Neural cell (in vitro differentiated cells): ENCODE measurements at regions not wholly inside any gene's neighbourhood (a gene's known extent, or its start where the extent isn't known, plus 50 kb on each side); places are given as distances from the start of the nearest gene placed in this dataset.

Experiments used
- H2AFZ ChIP-seq: fragments of 200-600, 300-800 bp; sonication (generic), shearing (Covaris generic); 2 replicates; pipeline ENCODE4 v1.6.0; 2014; ENCODE audit warnings: low read depth, mild to moderate bottlenecking, antibody characterized with exemption, low read length, moderate library complexity
- H3F3A ChIP-seq: fragments of 200-600 bp; shearing (Covaris generic); 2 replicates; pipeline ENCODE4 v1.6.1; 2016; ENCODE audit warnings: mild to moderate bottlenecking, moderate library complexity, mixed read lengths, antibody characterized with exemption, low read length; ENCODE audit not compliant: insufficient read depth, poor library complexity, severe bottlenecking
- H3K27ac ChIP-seq: fragments of 200-600, 300-800 bp; sonication (generic), shearing (Covaris generic); 2 replicates; pipeline ENCODE4 v1.5.1; 2014; ENCODE audit warnings: mild to moderate bottlenecking, low read length, moderate library complexity
- H3K27me3 ChIP-seq: fragments of 300-800, 200-600 bp; sonication (generic), shearing (Covaris generic); 2 replicates; pipeline ENCODE4 v1.6.0; 2014; ENCODE audit warnings: mild to moderate bottlenecking, low read depth, low read length, moderate library complexity; ENCODE audit not compliant: insufficient read depth
- H3K36me3 ChIP-seq: fragments of 300-800, 200-600 bp; sonication (generic), shearing (Covaris generic); 2 replicates; pipeline ENCODE4 v1.5.1; 2014; ENCODE audit warnings: mild to moderate bottlenecking, antibody characterized with exemption, low read length, moderate library complexity; ENCODE audit not compliant: insufficient read depth
- H3K4me2 ChIP-seq: fragments of 300-800, 200-600 bp; sonication (generic), shearing (Covaris generic); 2 replicates; pipeline ENCODE4 v1.6.0; 2014; ENCODE audit warnings: mild to moderate bottlenecking, low read length
- H3K4me3 ChIP-seq: fragments of 300-800, 200-600 bp; sonication (generic), shearing (Covaris generic); 2 replicates; pipeline ENCODE4 v1.5.1; 2014; ENCODE audit warnings: mild to moderate bottlenecking, low read length, moderate library complexity
- H3K79me2 ChIP-seq: fragments of 200-600 bp; shearing (Covaris generic); replicated peaks from 2 replicates; pipeline ENCODE4 v1.6.0; 2014; ENCODE audit warnings: mild to moderate bottlenecking, low read length, moderate library complexity; ENCODE audit not compliant: insufficient read depth
- H3K9ac ChIP-seq: fragments of 300-800, 200-600 bp; sonication (generic), shearing (Covaris generic); 2 replicates; pipeline ENCODE4 v1.6.1; 2016; ENCODE audit warnings: mild to moderate bottlenecking, low read length, mixed read lengths
- H3K9me2 ChIP-seq: fragments of 200-600 bp; shearing (Covaris generic); 2 replicates; pipeline ENCODE4 v1.6.1; 2016; ENCODE audit warnings: mild to moderate bottlenecking, low read length, mixed read lengths; ENCODE audit not compliant: insufficient read depth
- H3K9me3 ChIP-seq: fragments of 200-600, 300-800 bp; sonication (generic), shearing (Covaris generic); 2 replicates; pipeline ENCODE4 v1.6.1; 2016; ENCODE audit warnings: mild to moderate bottlenecking, mixed run types, low read length, moderate library complexity, mixed read lengths
- H4K20me1 ChIP-seq: fragments of 200-600 bp; shearing (Covaris generic); 2 replicates; pipeline ENCODE4 v1.6.1; 2016; ENCODE audit warnings: mild to moderate bottlenecking, mixed run types; ENCODE audit not compliant: insufficient read depth
- CTCF ChIP-seq: fragments of 450-650 bp; IDR thresholded peaks from 2 replicates; pipeline ENCODE4 v1.5.1; 2014; ENCODE audit warnings: antibody characterized with exemption, mild to moderate bottlenecking, moderate library complexity; ENCODE audit not compliant: poor library complexity, severe bottlenecking
- EP300 ChIP-seq: fragments of 450-650 bp; conservative IDR thresholded peaks from 2 replicates; pipeline ENCODE4 v1.6.1; 2014; ENCODE audit warnings: antibody characterized with exemption, mild to moderate bottlenecking, moderate library complexity; ENCODE audit not compliant: poor library complexity, severe bottlenecking
- EZH2 ChIP-seq: fragments of 200-600, 300-800 bp; shearing (Covaris generic), sonication (generic); IDR thresholded peaks from 2 replicates; pipeline ENCODE4 v1.6.1; 2014; ENCODE audit warnings: antibody characterized with exemption, low read length, borderline replicate concordance, mild to moderate bottlenecking; ENCODE audit not compliant: insufficient read depth, poor library complexity, severe bottlenecking
- MXI1 ChIP-seq: fragments of 450-650 bp; conservative IDR thresholded peaks from 2 replicates; pipeline ENCODE4 v1.6.1; 2014; ENCODE audit warnings: antibody characterized with exemption, mild to moderate bottlenecking; ENCODE audit not compliant: poor library complexity, severe bottlenecking
- POLR2AphosphoS5 ChIP-seq: IDR thresholded peaks from 2 replicates; pipeline ENCODE4 v1.6.1; 2012
- RAD21 ChIP-seq: fragments of 450-650 bp; conservative IDR thresholded peaks from 2 replicates; pipeline ENCODE4 v1.6.1; 2014; ENCODE audit warnings: antibody characterized with exemption, mild to moderate bottlenecking, moderate library complexity
- REST ChIP-seq: IDR thresholded peaks from 2 replicates; pipeline ENCODE4 v1.6.1; 2012; ENCODE audit warnings: borderline replicate concordance
- SMC3 ChIP-seq: fragments of 450-650 bp; conservative IDR thresholded peaks from 2 replicates; pipeline ENCODE4 v1.6.1; 2014; ENCODE audit warnings: antibody characterized with exemption, mild to moderate bottlenecking, moderate library complexity; ENCODE audit not compliant: poor library complexity
- TAF1 ChIP-seq: IDR thresholded peaks from 2 replicates; pipeline ENCODE4 v1.6.1; 2012; ENCODE audit warnings: low read depth

- no peaks in the 10 kb centered on the region for H3K36me3 ChIP-seq
- no peak overlapping the region for H3K4me2 ChIP-seq
- no peak overlapping the region for H2AFZ ChIP-seq
- H3K9me2 ChIP-seq, result no peaks in the 10 kb centered on the region
- no peak overlapping the region for H3K4me3 ChIP-seq
- H3K9ac ChIP-seq, result no peak overlapping the region
- no peaks in the 10 kb centered on the region for H4K20me1 ChIP-seq
- no peak overlapping the region for H3K27ac ChIP-seq
- TF ChIP-seq TAF1 (no peak), EP300 (no peak), SMC3 (no peak), RAD21 (no peak), REST (no peak), POLR2AphosphoS5 (no peak), CTCF (no peak), MXI1 (no peak), EZH2 (no peak)
- no peaks in the 10 kb centered on the region for H3F3A ChIP-seq
- H3K9me3 ChIP-seq, result no peaks in the 10 kb centered on the region
- no peaks in the 10 kb centered on the region for H3K79me2 ChIP-seq
- H3K27me3 ChIP-seq, result no peaks in the 10 kb centered on the region
Observed at GRCh38 chr3:106303766-106304165, 435.0 kb upstream of the CBLB start.

- Histone ChIP-seq H2AFZ (no peak overlapping the region), H3K79me2 (no peaks in the 10 kb centered on the region), H4K20me1 (no peaks in the 10 kb centered on the region), H3K9me3 (no peaks in the 10 kb centered on the region), H3K9ac (no peak overlapping the region), H3K9me2 (no peaks in the 10 kb centered on the region), H3K27ac (no peak overlapping the region), H3K36me3 (no peaks in the 10 kb centered on the region), H3K4me3 (no peak overlapping the region), H3K27me3 (no peaks in the 10 kb centered on the region), H3K4me2 (no peak overlapping the region), H3F3A (no peaks in the 10 kb centered on the region)
- no peak for TF ChIP-seq MXI1
- no peak for TF ChIP-seq POLR2AphosphoS5
- no peak for TF ChIP-seq SMC3
- TF ChIP-seq CTCF, result no peak
- TF ChIP-seq REST, result no peak
- TF ChIP-seq TAF1, result no peak
- TF ChIP-seq EP300, result no peak
Observed at GRCh38 chr3:106305127-106305526, 436.3 kb upstream of the CBLB start.
